DOHH2 (cell line): ENCODE measurements at regions not wholly inside any gene's neighbourhood (a gene's known extent, or its start where the extent isn't known, plus 50 kb on each side); places are given as distances from the start of the nearest gene placed in this dataset.

Source experiments
- CTCF ChIP-seq: fragments of 200-600 bp; sonication (generic); IDR thresholded peaks from one replicate; pipeline ENCODE4 v1.5.1; 2014; ENCODE audit warnings: antibody characterized with exemption, mild to moderate bottlenecking, low read depth, low read length; ENCODE audit not compliant: poor library complexity, severe bottlenecking
- EZH2phosphoT487 ChIP-seq: fragments of 200-600 bp; sonication (generic); IDR thresholded peaks from 2 replicates; pipeline ENCODE4 v1.6.1; 2017; ENCODE audit warnings: borderline replicate concordance, mild to moderate bottlenecking, antibody characterized with exemption, low read length, moderate library complexity, mixed read lengths

GRCh38 chr17:14557480-14557879 lies 256.6 kb downstream of the HS3ST3B1 start:
- TF ChIP-seq CTCF, result no peak
- TF ChIP-seq EZH2phosphoT487, result no peak
